HG02852 (cell line): ENCODE measurements at regions not wholly inside any gene's neighbourhood (a gene's known extent, or its start where the extent isn't known, plus 50 kb on each side); places are given as distances from the start of the nearest gene placed in this dataset.

Experiments
- ATAC-seq: cut with Tn5 transposase; IDR thresholded peaks from one replicate; pipeline ENCODE4 v1.9.1; 2021; ENCODE audit warnings: mild to moderate bottlenecking, moderate library complexity; ENCODE audit not compliant: unreplicated experiment

DNA sequence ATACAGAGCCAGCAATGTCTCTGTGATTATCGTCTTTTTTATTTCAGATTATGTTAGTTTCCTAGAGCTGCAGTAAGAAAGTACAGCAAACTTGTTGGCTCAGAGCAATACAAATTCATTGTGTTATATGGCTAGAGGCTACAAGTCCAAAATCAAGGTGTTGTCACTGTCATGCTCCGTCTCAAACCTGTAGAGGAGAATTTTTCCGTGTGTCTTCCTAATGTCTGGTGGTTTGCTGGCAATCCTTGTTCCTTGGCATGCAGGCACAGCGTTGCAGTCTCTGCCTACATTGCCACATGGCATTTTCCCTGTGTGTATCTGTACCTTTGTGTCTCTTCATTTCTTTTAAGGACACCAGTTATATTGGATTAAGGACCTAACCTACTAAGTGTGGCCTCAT is 244.4 kb downstream of the LRRIQ3 start:
- no peak for ATAC-seq

DNA sequence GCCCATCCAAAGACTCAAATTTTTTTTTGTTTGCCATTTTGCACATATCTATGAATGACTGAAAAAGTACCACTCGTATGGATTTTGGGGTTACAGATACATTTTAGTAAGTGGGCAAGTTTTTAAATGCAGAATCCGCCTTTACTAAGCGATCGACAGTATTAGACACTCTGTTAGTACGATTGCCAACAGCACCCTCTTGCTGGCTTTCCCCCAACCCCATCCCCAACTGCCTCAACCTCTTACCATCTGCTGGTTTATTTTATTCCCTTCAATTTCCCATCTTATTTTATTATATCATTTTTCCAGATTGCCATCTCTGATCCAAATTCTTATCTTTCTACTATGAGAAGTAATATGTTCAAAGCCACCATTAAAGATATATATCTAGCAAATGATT is 244.8 kb downstream of the LRRIQ3 start:
- no peak for ATAC-seq

DNA sequence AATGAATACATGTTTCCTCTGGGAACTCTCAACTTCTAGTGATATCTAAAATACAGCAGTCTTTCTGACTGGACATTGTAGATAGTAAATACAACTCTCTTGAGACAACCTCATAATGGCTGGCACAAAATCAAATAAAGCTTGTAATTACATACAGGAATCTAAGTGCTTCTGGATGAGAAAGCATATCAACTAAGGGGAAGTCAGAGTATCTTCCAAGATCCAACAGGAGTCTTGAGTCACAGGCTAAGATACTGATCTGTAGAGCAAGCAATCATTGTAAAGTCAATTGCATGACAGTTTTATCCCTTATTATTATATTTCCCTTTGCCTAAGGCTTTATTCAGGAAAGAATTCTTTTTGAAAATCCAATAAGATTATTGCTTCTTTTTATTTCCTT is 249.9 kb downstream of the LRRIQ3 start:
- no peak for ATAC-seq

DNA sequence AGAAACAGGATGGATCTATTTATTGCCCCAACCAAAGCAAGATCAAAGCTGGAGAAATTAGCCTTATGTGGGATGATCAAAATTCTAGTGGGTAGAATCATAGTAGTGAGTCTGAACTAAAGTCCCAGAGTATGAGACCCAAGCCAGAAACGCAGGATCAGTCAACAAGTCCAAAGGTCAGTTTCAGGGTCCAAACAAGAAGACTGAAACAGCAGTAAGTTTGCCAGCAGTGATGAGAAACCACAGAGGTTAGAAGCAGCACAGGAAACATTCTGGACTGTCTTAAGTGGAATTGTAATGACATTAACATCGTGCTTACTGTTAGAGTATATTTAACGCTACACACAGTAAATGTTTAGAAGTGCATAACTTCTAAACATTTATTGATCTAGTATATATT is 251.0 kb downstream of the LRRIQ3 start:
- ATAC-seq: no peak

DNA sequence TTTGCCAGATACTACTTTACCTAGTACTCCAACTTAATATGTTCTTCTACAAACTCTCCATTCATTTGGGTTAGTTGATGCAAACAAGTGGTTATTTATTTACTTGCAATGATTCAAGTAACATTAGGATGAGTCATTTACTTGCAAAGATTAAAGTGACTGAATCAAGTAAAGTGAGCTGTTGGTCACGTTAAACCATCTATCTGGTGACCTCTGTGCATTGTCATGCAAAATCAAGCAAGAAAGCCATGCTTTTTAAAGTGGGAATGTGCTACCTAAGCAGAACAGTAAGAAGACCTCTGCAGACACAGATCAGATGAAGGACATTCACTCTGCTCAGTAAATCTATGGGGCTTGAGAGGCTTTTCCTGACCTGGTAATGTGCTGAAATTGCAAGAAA is 254.7 kb downstream of the LRRIQ3 start:
- no peak for ATAC-seq

DNA sequence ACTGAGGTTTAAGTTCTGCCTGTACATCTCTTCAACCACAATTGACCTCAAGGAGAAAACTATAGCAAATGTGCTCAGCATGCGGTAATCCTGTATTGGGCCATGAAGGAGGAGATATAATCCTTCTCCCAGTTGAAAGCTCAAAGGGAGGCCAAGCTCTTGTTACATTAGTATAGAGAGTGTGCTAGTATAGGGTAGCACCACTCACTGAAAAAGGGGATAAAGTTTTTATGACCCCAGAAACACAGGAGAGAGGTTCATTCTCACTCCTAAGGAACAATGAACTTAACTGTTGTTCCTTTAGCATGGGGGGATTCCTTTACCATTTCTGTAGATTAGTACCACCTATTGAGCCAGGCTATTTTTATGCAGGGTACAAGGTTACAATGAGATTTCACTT is 267.7 kb downstream of the LRRIQ3 start:
- no peak for ATAC-seq

DNA sequence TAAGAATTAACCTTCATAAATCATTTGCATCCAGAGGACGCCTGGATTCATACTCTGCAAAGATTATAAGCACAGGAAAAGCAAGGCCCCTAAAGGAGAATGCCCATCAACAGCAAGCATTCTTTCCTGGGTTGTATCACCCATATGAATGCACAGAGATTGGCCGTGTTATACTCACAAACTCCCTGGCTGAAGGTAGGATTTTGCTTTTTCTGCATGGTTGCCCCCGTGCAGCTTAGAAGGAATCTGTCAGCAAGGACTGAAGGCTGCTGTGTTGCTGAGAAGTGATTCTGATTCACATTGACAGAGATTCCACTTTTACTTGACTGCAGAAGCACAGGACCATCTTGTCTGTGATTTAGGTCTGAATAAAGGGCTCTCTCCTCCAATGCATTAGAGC is 283.0 kb downstream of the LRRIQ3 start:
- ATAC-seq: no peak

DNA sequence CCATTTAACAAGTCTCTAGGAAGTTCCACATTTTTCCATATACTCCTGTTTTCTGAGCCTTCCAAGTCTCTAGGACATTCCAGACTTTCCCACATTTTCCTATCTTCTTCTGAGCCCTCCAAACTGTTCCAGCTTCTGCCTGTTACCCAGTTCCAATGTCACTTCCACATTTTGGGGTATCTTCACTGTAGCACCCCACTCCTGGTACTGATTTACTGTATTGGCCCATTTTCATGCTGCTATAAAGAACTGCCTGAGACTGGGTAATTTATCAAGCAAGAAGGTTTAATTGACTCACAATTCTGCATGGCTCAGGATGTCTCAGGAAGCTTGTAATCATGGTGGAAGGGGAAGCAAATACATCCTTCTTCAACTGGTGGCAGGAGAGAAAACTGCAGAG is 285.0 kb downstream of the LRRIQ3 start:
- ATAC-seq: no peak

DNA sequence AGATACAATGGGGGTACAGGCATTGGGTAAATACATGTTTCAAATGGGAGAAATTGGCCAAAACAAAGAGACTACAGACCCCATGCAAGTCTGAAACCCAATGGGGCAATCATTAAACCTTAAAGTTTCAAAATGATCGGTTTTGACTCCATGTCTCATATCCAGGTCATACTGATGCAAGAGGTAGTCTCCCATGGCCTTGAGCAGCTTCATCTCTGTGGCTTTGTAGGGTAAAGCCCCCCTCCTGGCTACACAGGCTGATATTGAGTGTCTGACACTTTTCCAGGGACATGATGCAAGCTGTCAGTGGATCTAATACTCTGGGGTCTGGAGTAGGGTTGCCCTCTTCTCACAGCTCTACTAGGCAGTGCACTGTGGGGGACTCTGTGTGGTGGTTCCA is 286.1 kb downstream of the LRRIQ3 start:
- no peak for ATAC-seq

DNA sequence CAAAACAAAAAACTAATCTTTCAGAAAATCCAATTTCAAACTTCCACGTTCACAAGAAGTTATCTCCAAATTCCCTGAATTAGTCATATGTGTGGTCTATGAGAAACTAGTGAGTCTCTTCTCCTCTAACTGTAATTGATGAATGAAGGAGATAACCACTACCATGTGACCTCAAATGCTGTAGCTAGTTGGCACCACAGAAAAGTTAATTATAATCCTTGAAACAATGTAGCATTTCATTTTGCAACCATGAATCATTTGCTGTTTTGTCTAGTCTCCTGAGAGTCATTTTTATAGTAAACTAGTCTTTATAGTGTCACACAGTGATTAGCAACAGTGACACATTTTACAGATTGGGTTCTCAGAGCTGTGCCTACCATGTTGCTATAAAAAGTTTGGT is 287.5 kb downstream of the LRRIQ3 start:
- ATAC-seq: no peak

DNA sequence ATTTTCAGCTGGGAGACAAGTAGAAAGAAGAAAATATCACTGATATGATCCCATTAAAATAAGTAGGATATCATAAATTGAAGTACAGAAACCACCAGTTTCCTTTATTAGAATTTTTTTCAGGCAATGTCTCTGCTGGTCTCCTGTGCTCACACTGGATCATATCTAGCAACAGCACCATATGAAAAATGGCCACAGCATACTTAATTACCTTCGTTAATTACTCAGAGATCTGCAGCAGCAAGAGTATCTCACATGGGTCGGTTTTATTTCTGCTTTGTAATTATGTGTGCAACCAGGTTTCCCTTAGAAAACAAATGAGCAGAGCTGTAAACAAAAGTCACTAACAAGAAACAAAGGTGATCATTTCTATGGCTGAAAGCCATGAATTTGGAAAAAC is 287.9 kb downstream of the LRRIQ3 start:
- ATAC-seq: no peak

DNA sequence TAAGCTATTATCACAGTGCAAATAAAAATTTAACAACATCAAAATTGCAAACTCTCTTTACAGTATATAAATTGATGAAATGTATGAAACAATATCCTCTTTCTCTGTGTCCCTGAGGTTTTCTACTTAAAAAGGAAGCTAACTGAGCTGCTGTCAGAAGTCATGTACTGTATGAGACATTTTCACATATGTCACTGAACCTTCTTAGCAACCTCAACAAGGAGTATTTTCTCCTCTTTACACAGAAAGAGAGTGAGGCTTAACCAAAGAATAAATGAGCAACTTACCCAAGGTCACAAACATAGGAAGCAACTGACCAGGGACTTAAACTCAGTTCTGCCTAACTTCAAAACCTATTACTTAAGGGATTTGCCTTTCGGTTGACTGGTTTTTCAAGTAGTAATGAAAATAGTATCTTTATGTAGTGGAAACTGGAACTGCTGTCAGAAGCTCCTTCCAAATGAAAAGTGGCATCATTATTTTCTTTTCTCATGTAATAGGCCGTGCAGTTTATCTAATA is 288.9 kb downstream of the LRRIQ3 start:
- no peak for ATAC-seq

DNA sequence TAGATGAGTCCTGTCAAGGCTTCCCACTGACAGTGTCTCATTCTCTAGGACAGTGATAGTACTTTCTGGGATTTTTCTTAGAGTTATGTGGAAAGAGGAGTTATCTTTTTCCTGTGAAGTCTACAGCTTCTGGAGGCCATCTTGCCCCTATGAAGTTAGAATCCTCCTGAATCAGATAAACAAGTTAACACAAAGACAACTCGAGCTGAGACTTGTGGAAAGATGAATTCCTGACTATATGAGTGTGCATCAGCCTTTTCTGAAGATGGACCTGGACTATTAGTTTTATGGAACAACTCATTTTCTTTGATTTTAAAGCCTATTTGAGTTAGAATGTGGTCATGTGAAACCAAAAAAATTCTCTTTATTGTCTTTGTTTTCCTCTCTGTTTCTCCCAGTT is 290.9 kb downstream of the LRRIQ3 start:
- no peak for ATAC-seq

DNA sequence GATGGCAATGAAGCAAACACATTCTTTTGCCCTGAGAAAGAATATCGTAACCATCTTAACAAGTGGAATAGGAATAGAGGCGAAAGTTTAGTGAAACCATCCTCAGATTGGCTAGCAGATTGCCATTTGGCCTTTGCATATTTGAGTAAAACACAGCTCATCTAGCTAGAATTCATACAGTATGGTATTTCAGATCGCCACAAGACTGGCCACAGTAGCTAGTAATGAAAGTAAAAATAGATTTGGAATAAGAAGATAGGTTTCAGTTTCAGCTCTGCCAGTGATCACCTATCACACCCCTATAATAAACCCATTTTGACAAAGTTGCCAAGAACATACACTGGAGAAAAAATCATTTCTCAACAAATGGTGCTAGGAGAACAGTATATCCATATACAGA is 294.9 kb downstream of the LRRIQ3 start:
- no peak for ATAC-seq

DNA sequence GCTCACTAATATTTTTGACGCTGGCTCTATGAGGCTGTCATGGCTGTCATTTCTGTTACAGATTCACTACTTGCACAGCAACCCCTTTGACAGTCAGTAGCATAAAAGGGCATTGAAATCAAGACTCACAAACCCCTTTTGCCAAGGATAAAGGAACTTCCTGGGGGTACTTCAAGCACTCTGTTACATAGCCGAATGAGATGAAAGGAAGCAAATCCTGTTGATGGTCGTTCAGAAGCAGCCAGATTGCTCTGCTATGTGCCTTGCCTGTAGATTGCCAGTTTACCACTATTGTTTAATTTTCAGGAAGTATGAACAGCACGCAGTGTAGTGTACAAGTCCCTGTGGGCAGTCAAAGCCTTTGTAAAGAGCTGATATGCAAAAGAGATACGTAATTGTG is 296.2 kb downstream of the LRRIQ3 start:
- no peak for ATAC-seq

DNA sequence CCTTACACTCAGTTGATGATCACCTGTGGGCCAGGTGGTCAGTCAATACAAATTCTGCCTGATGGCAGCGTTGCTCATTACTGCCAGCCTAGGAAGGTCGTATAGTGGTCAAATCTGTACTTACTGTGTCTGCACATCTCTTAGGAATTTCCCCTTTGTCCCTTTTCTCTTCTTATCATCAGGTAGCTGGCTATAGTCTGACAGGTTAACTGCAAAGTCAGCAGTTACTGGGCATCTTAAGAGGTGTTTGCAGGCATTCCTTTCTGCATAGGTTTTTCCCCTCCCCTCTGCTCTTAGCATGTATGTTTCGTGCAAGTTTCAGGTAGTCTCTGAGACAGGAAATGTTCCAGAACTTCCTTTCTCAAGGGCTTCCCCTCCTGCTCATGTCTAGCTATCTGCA is 298.7 kb downstream of the LRRIQ3 start:
- no peak for ATAC-seq

DNA sequence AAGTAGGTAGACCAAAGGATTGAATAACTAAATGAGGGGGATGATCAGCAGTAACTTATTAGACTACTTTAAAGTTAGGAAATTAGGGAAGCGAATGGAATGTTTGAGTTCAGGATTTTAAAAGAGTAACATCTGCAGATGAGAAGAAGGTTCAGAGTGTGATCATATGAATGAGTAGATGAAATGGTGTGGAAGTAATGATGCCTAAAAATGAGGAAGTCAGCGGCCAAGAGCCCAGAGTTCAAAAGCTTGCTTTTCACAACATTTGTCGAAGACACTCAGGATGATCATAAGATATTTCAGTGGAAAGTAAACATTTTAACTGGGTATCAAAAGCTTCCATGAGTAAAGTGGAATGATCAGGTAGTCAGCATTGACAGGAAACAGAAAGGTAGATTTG is 299.4 kb downstream of the LRRIQ3 start:
- no peak for ATAC-seq

DNA sequence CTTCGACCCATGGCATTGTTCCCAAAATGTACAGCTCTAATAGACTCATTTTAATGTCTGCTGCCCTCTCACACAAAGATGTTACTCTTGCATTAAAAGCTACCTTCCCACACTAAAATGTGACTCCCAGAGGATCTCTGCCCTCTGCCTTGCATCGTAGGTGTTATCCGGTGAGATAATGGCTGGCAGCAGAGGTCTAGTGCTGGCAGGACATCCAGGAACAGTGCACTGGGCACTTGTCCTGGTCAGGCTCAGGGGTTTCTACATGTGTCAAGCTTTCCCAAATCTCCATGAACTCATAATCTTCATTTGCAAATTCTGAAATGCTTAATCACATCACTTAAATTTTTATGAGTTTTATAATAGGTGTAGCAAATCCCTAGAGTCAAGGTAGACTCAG is 310.6 kb downstream of the LRRIQ3 start:
- no peak for ATAC-seq

DNA sequence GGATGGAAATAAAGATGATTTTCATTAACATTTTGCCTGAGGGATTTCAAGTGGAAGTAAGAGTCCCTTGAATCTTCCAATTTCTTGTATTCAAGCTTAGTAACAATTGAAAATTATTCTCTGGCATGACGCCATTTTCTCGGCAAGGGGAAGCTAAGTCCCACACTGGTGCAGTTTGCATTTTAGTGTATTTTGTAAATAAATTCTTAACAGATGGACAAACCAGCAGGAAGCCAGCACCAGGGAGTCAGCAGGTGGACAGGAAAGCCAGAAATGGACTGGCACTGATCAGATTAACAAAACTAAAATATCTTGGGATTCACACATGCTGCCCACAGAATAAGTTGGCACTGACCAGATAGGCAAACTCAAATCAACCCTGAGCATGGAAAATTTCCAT is 311.3 kb downstream of the LRRIQ3 start:
- ATAC-seq: no peak

DNA sequence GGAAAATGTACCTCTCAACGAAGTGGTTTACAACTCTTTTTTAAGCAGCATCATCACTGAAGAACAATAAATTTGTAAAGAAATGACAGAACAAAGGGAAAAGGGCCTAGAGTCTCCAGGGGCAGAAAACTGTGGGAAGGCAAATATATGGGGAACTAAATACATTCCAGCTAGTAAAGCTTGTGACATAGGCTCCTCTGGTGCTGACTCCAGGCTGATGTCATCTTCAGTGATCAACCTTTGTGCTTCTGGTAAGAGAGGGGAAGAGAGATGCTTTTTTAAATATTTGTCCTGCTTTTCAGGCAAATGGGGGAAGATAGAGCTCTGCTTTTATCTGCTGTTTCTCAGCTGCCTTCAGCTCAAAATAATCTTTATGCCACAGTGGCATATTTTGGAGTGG is 323.2 kb downstream of the LRRIQ3 start:
- no peak for ATAC-seq

DNA sequence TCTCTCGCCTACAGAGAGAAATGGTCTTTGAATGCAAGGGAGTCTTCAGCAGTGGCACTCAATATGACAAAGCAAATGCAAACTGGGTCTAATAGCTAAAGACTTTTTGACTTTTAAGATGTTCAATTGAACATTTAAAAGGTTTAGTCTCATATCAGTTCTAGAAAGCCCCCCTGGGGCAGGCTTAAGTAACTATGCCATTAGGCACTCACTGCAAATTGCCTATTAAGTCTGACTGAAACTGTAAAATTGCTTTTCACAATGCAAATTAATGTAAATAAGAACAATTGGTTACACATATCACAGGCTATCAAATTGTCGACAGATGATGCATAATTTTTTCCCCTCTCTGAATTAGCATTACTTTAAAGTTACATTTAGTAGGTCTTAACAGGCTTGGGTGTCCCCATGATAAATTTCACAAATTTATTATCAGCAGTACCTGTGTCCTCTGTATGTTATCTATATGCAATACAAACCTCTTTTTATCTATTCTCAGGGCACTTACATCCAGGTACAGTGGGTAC is 329.1 kb downstream of the LRRIQ3 start:
- no peak for ATAC-seq

DNA sequence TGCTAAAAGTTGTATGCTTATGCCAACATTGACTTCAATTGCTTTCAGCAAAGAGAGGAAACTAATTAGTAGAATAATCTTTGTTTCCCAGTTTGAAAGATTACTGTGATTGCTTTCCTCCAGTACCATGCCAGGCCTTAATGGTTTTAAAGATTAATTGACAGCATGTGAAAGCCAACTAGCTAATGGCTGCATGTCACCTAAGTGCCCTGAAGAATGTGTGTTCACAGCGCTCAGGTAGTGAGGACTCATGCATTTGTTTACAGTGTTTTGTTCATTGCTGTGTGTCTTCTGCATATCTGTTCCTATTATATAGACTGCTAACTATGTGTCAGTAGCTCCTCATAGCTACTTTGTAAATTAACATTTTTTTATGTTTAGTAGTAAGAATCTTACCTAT is 335.6 kb downstream of the LRRIQ3 start:
- ATAC-seq: no peak

DNA sequence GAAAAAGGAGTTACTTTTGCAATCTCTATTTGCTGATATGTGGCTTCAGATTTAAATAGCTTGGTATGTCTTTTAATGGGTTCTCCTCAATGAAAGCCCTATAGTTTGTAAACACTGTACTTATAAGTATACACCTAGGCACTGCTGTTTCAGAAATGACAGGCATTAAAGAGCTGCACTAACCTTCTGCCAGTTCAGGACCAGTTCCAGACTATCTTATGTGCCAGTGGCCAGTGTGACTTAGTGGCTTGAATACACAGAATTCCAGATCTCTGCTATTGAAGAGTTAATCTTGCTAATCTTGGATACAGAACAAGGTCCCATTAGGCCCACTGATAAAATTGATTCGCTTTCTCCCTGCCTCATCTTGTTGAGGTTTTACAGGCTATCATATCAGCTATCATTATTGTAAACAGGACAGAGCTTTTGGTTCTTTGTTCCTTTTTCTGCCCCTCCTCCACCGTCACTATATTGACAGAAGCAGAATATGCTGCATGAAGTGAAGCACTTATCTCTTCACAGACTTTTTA is 337.5 kb downstream of the LRRIQ3 start:
- no peak for ATAC-seq
